Endodermal cell (in vitro differentiated cells): ENCODE measurements at regions not wholly inside any gene's neighbourhood (a gene's known extent, or its start where the extent isn't known, plus 50 kb on each side); places are given as distances from the start of the nearest gene placed in this dataset.

Experiments
- DNase-seq: peaks from one replicate; pipeline ENCODE4 v3.0.0-alpha.2; 2017
- H3K27ac ChIP-seq: 2 replicates; pipeline ENCODE4 v1.5.1; 2013; ENCODE audit warnings: mild to moderate bottlenecking, low read depth, low read length, moderate library complexity
- H3K27me3 ChIP-seq: 2 replicates; pipeline ENCODE4 v1.6.1; 2013; ENCODE audit warnings: mild to moderate bottlenecking, low read length, moderate library complexity; ENCODE audit not compliant: insufficient read depth, control insufficient read depth, poor library complexity, severe bottlenecking
- H3K36me3 ChIP-seq: 2 replicates; pipeline ENCODE4 v1.7.0; 2013; ENCODE audit warnings: mild to moderate bottlenecking, low read length, moderate library complexity; ENCODE audit not compliant: control insufficient read depth, insufficient read depth
- H3K4me1 ChIP-seq: one replicate; pipeline ENCODE4 v1.7.0; 2013; ENCODE audit warnings: low read length; ENCODE audit not compliant: control insufficient read depth, insufficient read depth
- H3K4me3 ChIP-seq: 2 replicates; pipeline ENCODE4 v1.5.1; 2013; ENCODE audit warnings: mild to moderate bottlenecking, low read length, moderate library complexity
- H3K9ac ChIP-seq: 2 replicates; pipeline ENCODE4 v1.6.1; 2013; ENCODE audit warnings: mild to moderate bottlenecking, low read length, moderate library complexity; ENCODE audit not compliant: poor library complexity, severe bottlenecking; ENCODE audit errors: extremely low read depth
- H3K9me3 ChIP-seq: 2 replicates; pipeline ENCODE4 v1.6.1; 2013; ENCODE audit warnings: mild to moderate bottlenecking, low read length, moderate library complexity; ENCODE audit not compliant: control insufficient read depth
- H3K27ac Mint-ChIP-seq: 2 replicates; pipeline ENCODE4 v1.8.0; 2020; ENCODE audit warnings: mixed read lengths
- H3K27me3 Mint-ChIP-seq: 2 replicates; pipeline ENCODE4 v1.8.0; 2021; ENCODE audit warnings: mild to moderate bottlenecking, mixed read lengths; ENCODE audit not compliant: insufficient read depth
- H3K36me3 Mint-ChIP-seq: 2 replicates; pipeline ENCODE4 v1.8.0; 2020; ENCODE audit warnings: low read depth, mixed read lengths
- H3K4me1 Mint-ChIP-seq: 2 replicates; pipeline ENCODE4 v1.8.0; 2020; ENCODE audit warnings: mixed read lengths
- H3K4me3 Mint-ChIP-seq: 2 replicates; pipeline ENCODE4 v1.8.0; 2020; ENCODE audit warnings: mild to moderate bottlenecking, moderate library complexity, mixed read lengths
- H3K9me3 Mint-ChIP-seq: 2 replicates; pipeline ENCODE4 v1.8.0; 2020; ENCODE audit warnings: mild to moderate bottlenecking, mixed read lengths
- CTCF ChIP-seq: fragments of 200-600 bp; sonication (generic); conservative IDR thresholded peaks from 2 replicates; pipeline ENCODE4 v1.5.0; 2021; ENCODE audit warnings: antibody characterized with exemption, mild to moderate bottlenecking
- WGBS, 2 experiments: methylation state at CpG; one replicate each; pipeline versions ENCODE4 v1.1.5 to v1.1.7; 2013; ENCODE audit warnings: missing lambda C conversion rate in 2 of 2, mixed read lengths in 1 of 2; ENCODE audit not compliant: insufficient coverage in 1 of 2, insufficient read length in 1 of 2; 5-methylcytosine and 5-hydroxymethylcytosine counted together

GRCh38 chr17:22253007-22253406 lies 560.7 kb downstream of the KCNJ18 start:
- Mint-ChIP-seq H3K4me1 (no peaks in the 10 kb centered on the region), H3K4me3 (no peak overlapping the region), H3K9me3 (peaks cover 95% of the 10 kb centered on the region), H3K36me3 (no peaks in the 10 kb centered on the region), H3K27me3 (no peaks in the 10 kb centered on the region), H3K27ac (no peak overlapping the region)
- Histone ChIP-seq H3K27ac (no peak overlapping the region), H3K9me3 (peaks cover 91% of the 10 kb centered on the region), H3K9ac (no peak overlapping the region), H3K36me3 (no peaks in the 10 kb centered on the region), H3K27me3 (no peaks in the 10 kb centered on the region), H3K4me3 (no peak overlapping the region), H3K4me1 (no peaks in the 10 kb centered on the region)
- DNase-seq = no peak
- WGBS, 2 experiments = 74% methylated on average over 1 of the region's 1 CpG; no CpG with 5 or more reads in 1 of the 2 experiments
- no peak for TF ChIP-seq CTCF

- DNase-seq = no peak
- peaks cover 39% of the 10 kb centered on the region for H3K9me3 ChIP-seq
- no peaks in the 10 kb centered on the region for H3K36me3 ChIP-seq
- Mint-ChIP-seq H3K36me3 (no peaks in the 10 kb centered on the region), H3K4me3 (no peak overlapping the region), H3K4me1 (no peaks in the 10 kb centered on the region), H3K27ac (no peak overlapping the region), H3K27me3 (peaks cover 2% of the 10 kb centered on the region), H3K9me3 (peaks cover 89% of the 10 kb centered on the region)
- H3K4me3 ChIP-seq = peak overlapping the region; percentile 77
- H3K27me3 ChIP-seq = no peaks in the 10 kb centered on the region
- H3K27ac ChIP-seq = no peak overlapping the region
- no peaks in the 10 kb centered on the region for H3K4me1 ChIP-seq
- H3K9ac ChIP-seq = no peak overlapping the region
- 80 to 83% methylated on average over 13 to 17 of the region's 17 CpGs for WGBS, 2 experiments
- TF ChIP-seq CTCF = no peak
Observed at GRCh38 chr17:22265807-22266206, 573.5 kb downstream of the KCNJ18 start.

GRCh38 chr17:22266231-22266630 lies 573.9 kb downstream of the KCNJ18 start:
- no peaks in the 10 kb centered on the region for H3K36me3 Mint-ChIP-seq
- Histone ChIP-seq H3K4me3 (peak overlapping the region; percentile 77), H3K9me3 (peaks cover 39% of the 10 kb centered on the region), H3K4me1 (no peaks in the 10 kb centered on the region), H3K27me3 (no peaks in the 10 kb centered on the region), H3K27ac (no peak overlapping the region), H3K36me3 (no peaks in the 10 kb centered on the region), H3K9ac (peak overlapping the region; percentile 41)
- DNase-seq = no peak
- H3K4me1 Mint-ChIP-seq = no peaks in the 10 kb centered on the region
- 69 to 78% methylated on average over 17 to 18 of the region's 18 CpGs for WGBS, 2 experiments
- no peak overlapping the region for H3K27ac Mint-ChIP-seq
- no peak overlapping the region for H3K4me3 Mint-ChIP-seq
- peaks cover 89% of the 10 kb centered on the region for H3K9me3 Mint-ChIP-seq
- TF ChIP-seq CTCF = no peak
- H3K27me3 Mint-ChIP-seq = peaks cover 2% of the 10 kb centered on the region
